Caco-2 (cell line): ENCODE measurements at regions not wholly inside any gene's neighbourhood (a gene's known extent, or its start where the extent isn't known, plus 50 kb on each side); places are given as distances from the start of the nearest gene placed in this dataset.

Source experiments
- BruUV-seq: library from RNA; stranded (reverse); fragments of 400-500 nt; replicated peaks from 2 replicates; lab custom pipeline; 2021; lab: Mats Ljungman, UMichigan
- CTCF ChIA-PET: fragments of 300-600 bp; sonication (Branson Sonifier 250); formaldehyde crosslinking; loops from one replicate; lab custom pipeline; 2022; ENCODE audit warnings: antibody characterized with exemption; lab: Charles Lee
- POLR2A ChIA-PET: fragments of 300-600 bp; sonication (Branson Sonifier 250); formaldehyde crosslinking; loops from one replicate; lab custom pipeline; 2022; ENCODE audit warnings: antibody characterized with exemption; lab: Charles Lee
- DNase-seq, 2 experiments: peaks; one replicate each; pipeline versions ENCODE4 v3.0.0 to v3.0.0-alpha.2; 2020 to 2022
- H3K27me3 ChIP-seq: replicated peaks from 2 replicates; pipeline ENCODE4 v1.6.0; 2011; ENCODE audit warnings: low read length; ENCODE audit not compliant: control insufficient read depth, insufficient read depth
- H3K36me3 ChIP-seq: 2 replicates; pipeline ENCODE4 v1.5.1; 2011; ENCODE audit warnings: low read length; ENCODE audit not compliant: control insufficient read depth, insufficient read depth
- H3K4me1 ChIP-seq: fragments of 250-450 bp; sonication (Bioruptor Pico); 2 replicates; pipeline ENCODE4 v1.5.1; 2020; ENCODE audit warnings: mild to moderate bottlenecking
- H3K4me3 ChIP-seq: 2 replicates; pipeline ENCODE4 v1.5.1; 2011; ENCODE audit warnings: low read depth, mild to moderate bottlenecking, control low read depth, low read length
- H3K9me3 ChIP-seq: fragments of 250-450 bp; sonication (Bioruptor Pico); 2 replicates; pipeline ENCODE4 v1.5.1; 2020; ENCODE audit warnings: mild to moderate bottlenecking, moderate library complexity
- H3K27ac Mint-ChIP-seq: one replicate; pipeline ENCODE4 v1.8.0; 2022; ENCODE audit warnings: mixed read lengths; ENCODE audit not compliant: unreplicated experiment
- H3K27me3 Mint-ChIP-seq: one replicate; pipeline ENCODE4 v1.8.0; 2022; ENCODE audit warnings: mixed read lengths; ENCODE audit not compliant: insufficient read depth, unreplicated experiment
- H3K36me3 Mint-ChIP-seq: one replicate; pipeline ENCODE4 v1.8.0; 2022; ENCODE audit warnings: mild to moderate bottlenecking, mixed read lengths; ENCODE audit not compliant: insufficient read depth, unreplicated experiment
- H3K4me1 Mint-ChIP-seq: one replicate; pipeline ENCODE4 v1.8.0; 2022; ENCODE audit warnings: low read depth, mixed read lengths; ENCODE audit not compliant: unreplicated experiment
- H3K4me3 Mint-ChIP-seq: one replicate; pipeline ENCODE4 v1.8.0; 2022; ENCODE audit warnings: mild to moderate bottlenecking, moderate library complexity, mixed read lengths; ENCODE audit not compliant: unreplicated experiment
- H3K9me3 Mint-ChIP-seq: one replicate; pipeline ENCODE4 v1.8.0; 2022; ENCODE audit warnings: mixed read lengths; ENCODE audit not compliant: unreplicated experiment
- intact Hi-C: fragments of 100-400 bp; cut with micrococcal nuclease; formaldehyde crosslinking; loops from one replicate; pipeline ENCODE4 v1.10.0; 2022; ENCODE audit not compliant: unreplicated experiment
- TF ChIP-seq, protein P1 (sequence below), 2 experiments: fragments of 200-600 bp in 1 of 2; IDR thresholded peaks; 1 replicate in 1 of 2; 2 replicates in 1 of 2; pipeline versions ENCODE4 v1.5.1 to v1.8.0; 2011 to 2022; ENCODE audit warnings: antibody characterized with exemption in 1 of 2, control low read depth in 1 of 2, inconsistent platforms in 1 of 2, low read depth in 1 of 2, low read length in 1 of 2, mild to moderate bottlenecking in 1 of 2, moderate library complexity in 1 of 2; ENCODE audit not compliant: insufficient read depth in 1 of 2, severe bottlenecking in 1 of 2, unreplicated experiment in 1 of 2

DNA sequence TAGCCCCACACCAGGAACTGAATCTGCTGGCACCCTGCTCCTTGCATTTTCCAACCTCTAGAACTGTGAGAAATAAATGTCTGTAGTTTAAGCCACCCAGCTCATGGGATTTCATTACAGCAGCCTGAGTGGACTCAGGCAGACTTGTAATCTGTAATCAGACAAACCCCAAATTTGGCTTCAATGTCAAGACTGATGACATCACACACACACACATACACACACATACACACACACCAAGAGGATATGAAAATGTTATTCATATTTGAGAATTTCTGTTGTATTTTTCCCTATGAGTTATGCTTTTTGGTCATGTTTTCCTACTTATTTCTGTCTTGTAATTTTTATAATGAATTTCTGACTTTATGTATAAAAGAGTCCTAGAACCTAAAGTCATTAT is 83.8 kb upstream of the GLI2 start:
- Histone ChIP-seq H3K4me3 (no peak overlapping the region), H3K36me3 (no peaks in the 10 kb centered on the region), H3K9me3 (peaks cover 13% of the 10 kb centered on the region), H3K27me3 (no peaks in the 10 kb centered on the region), H3K4me1 (no peaks in the 10 kb centered on the region)
- no peaks in the 10 kb centered on the region for H3K4me1 Mint-ChIP-seq
- H3K9me3 Mint-ChIP-seq = peaks cover 29% of the 10 kb centered on the region
- no peak for DNase-seq
- H3K36me3 Mint-ChIP-seq = no peaks in the 10 kb centered on the region
- CTCF ChIA-PET = no interaction called here
- POLR2A ChIA-PET = no interaction called here
- peaks cover under 1% of the 10 kb centered on the region for H3K27me3 Mint-ChIP-seq
- intact Hi-C loops = no loop called here
- BruUV-seq = no TSS peak
- no peak overlapping the region for H3K4me3 Mint-ChIP-seq
- no peak overlapping the region for H3K27ac Mint-ChIP-seq
- TF ChIP-seq, protein P1, sequence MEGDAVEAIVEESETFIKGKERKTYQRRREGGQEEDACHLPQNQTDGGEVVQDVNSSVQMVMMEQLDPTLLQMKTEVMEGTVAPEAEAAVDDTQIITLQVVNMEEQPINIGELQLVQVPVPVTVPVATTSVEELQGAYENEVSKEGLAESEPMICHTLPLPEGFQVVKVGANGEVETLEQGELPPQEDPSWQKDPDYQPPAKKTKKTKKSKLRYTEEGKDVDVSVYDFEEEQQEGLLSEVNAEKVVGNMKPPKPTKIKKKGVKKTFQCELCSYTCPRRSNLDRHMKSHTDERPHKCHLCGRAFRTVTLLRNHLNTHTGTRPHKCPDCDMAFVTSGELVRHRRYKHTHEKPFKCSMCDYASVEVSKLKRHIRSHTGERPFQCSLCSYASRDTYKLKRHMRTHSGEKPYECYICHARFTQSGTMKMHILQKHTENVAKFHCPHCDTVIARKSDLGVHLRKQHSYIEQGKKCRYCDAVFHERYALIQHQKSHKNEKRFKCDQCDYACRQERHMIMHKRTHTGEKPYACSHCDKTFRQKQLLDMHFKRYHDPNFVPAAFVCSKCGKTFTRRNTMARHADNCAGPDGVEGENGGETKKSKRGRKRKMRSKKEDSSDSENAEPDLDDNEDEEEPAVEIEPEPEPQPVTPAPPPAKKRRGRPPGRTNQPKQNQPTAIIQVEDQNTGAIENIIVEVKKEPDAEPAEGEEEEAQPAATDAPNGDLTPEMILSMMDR (IDR thresholded peaks at IDR 0.05; ENCODE audit: insufficient read depth in 1 of 2, low read depth in 1 of 2, low read length in 1 of 2, severe bottlenecking in 1 of 2, unreplicated experiment in 1 of 2) = no peak

DNA sequence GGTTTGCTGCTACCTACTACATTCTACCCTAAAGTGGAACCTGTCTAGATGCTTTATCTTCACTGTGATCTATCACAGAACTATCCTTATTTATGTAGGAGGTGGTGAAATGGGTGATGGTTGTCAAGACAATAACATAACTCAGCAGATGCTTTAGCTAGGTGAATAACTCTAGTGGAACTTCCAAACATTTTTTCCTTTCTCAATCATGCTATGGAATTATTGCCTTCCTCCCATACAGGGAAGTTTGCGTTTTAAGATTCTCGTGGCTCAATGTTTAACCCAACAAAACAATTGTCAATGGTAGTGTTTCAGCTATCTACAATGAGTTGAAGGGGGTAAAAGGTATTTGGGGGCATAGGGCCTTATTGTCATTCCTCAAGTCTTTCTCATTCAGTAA is 82.6 kb upstream of the GLI2 start:
- ChIA-PET POLR2A (no interaction called here), CTCF (no interaction called here)
- peaks cover 29% of the 10 kb centered on the region for H3K9me3 Mint-ChIP-seq
- no peaks in the 10 kb centered on the region for H3K27me3 Mint-ChIP-seq
- Histone ChIP-seq H3K36me3 (no peaks in the 10 kb centered on the region), H3K9me3 (peaks cover 13% of the 10 kb centered on the region), H3K27me3 (no peaks in the 10 kb centered on the region), H3K4me1 (no peaks in the 10 kb centered on the region), H3K4me3 (no peak overlapping the region)
- no peaks in the 10 kb centered on the region for H3K4me1 Mint-ChIP-seq
- DNase-seq = no peak
- intact Hi-C loops = no loop called here
- H3K27ac Mint-ChIP-seq = no peak overlapping the region
- H3K4me3 Mint-ChIP-seq = no peak overlapping the region
- TF ChIP-seq, protein P1 (IDR thresholded peaks at IDR 0.05; ENCODE audit: insufficient read depth in 1 of 2, low read depth in 1 of 2, low read length in 1 of 2, severe bottlenecking in 1 of 2, unreplicated experiment in 1 of 2) = no peak
- no TSS peak for BruUV-seq
- H3K36me3 Mint-ChIP-seq = no peaks in the 10 kb centered on the region

DNA sequence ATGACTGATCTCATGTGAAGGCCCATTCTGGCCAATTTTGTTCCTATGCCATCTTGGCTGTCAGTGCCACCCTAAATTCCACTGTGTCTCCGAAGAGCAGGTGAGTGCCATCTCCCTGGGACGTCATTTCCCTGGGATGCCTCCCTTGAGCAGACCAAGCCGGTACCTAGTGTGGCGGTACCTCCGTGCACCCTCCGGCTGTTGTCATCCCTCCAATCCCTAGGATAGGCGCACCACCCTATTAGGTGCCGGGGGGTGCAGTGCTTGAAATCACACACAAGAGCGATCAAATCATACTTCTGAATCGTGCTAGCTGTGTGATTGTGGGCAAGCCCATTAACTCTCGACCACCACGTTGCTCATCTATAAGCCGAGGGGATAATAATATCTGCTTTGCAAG is 81.8 kb upstream of the GLI2 start:
- Mint-ChIP-seq H3K27me3 (no peaks in the 10 kb centered on the region), H3K27ac (no peak overlapping the region), H3K9me3 (peaks cover 29% of the 10 kb centered on the region), H3K4me1 (no peaks in the 10 kb centered on the region), H3K36me3 (no peaks in the 10 kb centered on the region), H3K4me3 (no peak overlapping the region)
- peaks cover 13% of the 10 kb centered on the region for H3K9me3 ChIP-seq
- no peaks in the 10 kb centered on the region for H3K36me3 ChIP-seq
- no TSS peak for BruUV-seq
- intact Hi-C loops = no loop called here
- CTCF ChIA-PET = no interaction called here
- no peak for DNase-seq
- no peaks in the 10 kb centered on the region for H3K27me3 ChIP-seq
- POLR2A ChIA-PET = no interaction called here
- TF ChIP-seq, protein P1 (IDR thresholded peaks at IDR 0.05; ENCODE audit: insufficient read depth in 1 of 2, low read depth in 1 of 2, low read length in 1 of 2, severe bottlenecking in 1 of 2, unreplicated experiment in 1 of 2) = no peak
- H3K4me3 ChIP-seq = no peak overlapping the region
- no peaks in the 10 kb centered on the region for H3K4me1 ChIP-seq
